Fibroblast of pulmonary artery (primary cell): ENCODE measurements at regions not wholly inside any gene's neighbourhood (a gene's known extent, or its start where the extent isn't known, plus 50 kb on each side); places are given as distances from the start of the nearest gene placed in this dataset.
A peak's percentile ranks its signal among the peaks of the same experiment; 100 is the strongest.

Experiments
- DNase-seq: peaks from one replicate; pipeline ENCODE4 v3.0.0-alpha.2; 2010; ENCODE audit warnings: low read depth
- H3K4me3 ChIP-seq: replicated peaks from 2 replicates; pipeline ENCODE4 v1.5.1; 2011; ENCODE audit warnings: low read depth, mild to moderate bottlenecking, control low read depth, low read length, moderate library complexity
- TF ChIP-seq, protein P1 (sequence below): IDR thresholded peaks from 2 replicates; pipeline ENCODE4 v1.5.1; 2011; ENCODE audit warnings: mild to moderate bottlenecking, control low read depth, low read length, inconsistent platforms; ENCODE audit errors: missing control alignments

DNA sequence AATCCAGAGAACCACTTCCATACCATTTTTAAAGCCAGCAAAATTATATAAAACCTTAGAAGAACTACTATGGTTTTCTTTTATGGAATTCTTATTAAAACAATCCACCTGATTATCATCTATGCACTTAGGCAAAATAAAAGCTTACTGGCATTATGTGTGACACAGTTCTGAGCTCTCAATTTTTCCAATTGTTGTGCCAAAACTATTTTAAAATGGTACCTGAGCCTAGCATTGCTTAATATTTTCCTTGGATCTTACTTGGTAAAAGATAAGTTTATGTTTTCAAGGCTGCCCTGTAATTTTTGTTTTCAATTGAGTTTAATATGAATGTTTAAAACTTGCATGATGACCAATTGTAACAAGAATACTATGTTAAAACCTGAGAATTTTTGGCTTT lies 201.3 kb downstream of the MAD2L1 start:
- TF ChIP-seq, protein P1, sequence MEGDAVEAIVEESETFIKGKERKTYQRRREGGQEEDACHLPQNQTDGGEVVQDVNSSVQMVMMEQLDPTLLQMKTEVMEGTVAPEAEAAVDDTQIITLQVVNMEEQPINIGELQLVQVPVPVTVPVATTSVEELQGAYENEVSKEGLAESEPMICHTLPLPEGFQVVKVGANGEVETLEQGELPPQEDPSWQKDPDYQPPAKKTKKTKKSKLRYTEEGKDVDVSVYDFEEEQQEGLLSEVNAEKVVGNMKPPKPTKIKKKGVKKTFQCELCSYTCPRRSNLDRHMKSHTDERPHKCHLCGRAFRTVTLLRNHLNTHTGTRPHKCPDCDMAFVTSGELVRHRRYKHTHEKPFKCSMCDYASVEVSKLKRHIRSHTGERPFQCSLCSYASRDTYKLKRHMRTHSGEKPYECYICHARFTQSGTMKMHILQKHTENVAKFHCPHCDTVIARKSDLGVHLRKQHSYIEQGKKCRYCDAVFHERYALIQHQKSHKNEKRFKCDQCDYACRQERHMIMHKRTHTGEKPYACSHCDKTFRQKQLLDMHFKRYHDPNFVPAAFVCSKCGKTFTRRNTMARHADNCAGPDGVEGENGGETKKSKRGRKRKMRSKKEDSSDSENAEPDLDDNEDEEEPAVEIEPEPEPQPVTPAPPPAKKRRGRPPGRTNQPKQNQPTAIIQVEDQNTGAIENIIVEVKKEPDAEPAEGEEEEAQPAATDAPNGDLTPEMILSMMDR: no peak
- no peak overlapping the region for H3K4me3 ChIP-seq
- DNase-seq: no peak

DNA sequence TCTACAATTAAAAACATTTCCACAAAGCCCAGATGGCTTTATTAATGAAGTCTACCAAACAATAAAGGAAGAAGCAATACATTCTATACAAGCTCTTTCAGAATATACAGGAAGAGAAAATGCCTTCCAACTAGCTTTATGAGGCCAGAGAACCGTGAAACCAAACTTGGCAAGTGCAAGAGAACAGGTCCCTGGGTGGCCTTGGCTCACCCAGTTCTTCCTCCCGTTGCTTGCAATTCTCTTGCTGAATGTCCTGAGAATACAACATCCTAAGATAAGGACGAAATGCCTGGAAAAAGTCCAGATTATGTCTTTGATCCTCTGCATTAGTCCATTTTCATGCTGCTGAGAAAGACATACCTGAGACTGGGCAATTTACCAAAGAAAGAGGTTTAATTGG lies 204.9 kb downstream of the MAD2L1 start:
- DNase-seq: no peak
- no peak overlapping the region for H3K4me3 ChIP-seq
- TF ChIP-seq, protein P1: no peak

DNA sequence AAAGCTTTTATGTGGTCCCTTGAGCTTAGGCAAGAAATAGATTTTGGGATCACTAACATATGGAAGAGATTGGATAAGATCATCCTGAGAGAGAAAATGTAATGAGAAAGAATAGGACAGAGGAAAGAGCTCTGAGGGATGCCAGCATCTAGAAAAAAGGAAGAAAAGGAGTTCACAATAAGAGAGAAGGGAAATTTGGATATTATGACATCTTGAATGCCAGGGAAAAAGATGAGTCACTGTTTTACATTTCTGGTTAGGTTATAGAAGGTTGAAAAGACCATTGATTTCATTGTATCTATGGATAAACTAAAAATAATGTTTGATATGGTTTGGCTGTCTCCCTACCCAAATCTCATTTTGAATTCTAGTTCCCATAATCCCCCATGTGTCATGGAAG lies 208.5 kb downstream of the MAD2L1 start:
- no peak for DNase-seq
- TF ChIP-seq, protein P1: no peak

DNA sequence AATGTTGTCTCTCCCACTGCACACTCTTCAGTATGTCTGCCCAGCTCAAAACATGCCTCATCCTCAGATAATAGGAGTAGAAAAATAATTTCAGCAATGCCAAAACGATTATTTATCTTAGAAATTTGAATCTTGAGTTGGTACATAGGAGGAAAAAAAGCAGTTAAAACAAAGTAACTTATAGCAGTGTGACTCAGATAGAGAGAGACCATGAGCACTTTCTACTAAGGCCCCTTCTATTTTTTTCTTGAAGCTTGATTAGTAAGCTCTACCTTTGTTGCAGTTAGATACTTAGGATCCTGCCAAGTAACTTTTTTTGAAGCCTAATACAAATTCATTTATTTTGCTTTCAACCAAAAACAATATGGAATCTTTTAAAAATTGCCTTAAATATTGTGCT lies 212.3 kb downstream of the MAD2L1 start:
- no peak for DNase-seq
- TF ChIP-seq, protein P1: no peak
- H3K4me3 ChIP-seq: no peak overlapping the region

More for the DNA sequence above, 208.5 kb downstream of the MAD2L1 start:
- no peak overlapping the region for H3K4me3 ChIP-seq

DNA sequence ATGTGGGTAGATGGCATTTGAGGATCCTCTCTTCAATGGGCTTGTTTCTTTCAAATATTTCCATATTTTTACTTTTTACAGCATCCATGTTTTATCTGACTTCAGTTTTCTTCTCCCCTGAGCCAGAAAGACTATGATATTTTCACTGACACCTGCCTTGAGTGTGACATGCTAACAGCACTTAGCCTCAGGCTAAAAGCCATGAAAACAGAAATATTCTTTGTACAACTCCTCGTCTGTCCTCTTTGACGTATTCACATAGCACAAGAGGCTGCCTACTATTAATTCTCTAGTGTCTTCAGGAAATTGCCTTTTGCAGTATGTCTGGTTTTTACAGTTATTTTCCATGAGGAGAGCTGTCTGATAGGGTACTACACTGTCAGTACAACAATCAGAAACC lies 215.0 kb downstream of the MAD2L1 start:
- no peak for DNase-seq
- TF ChIP-seq, protein P1: no peak

DNA sequence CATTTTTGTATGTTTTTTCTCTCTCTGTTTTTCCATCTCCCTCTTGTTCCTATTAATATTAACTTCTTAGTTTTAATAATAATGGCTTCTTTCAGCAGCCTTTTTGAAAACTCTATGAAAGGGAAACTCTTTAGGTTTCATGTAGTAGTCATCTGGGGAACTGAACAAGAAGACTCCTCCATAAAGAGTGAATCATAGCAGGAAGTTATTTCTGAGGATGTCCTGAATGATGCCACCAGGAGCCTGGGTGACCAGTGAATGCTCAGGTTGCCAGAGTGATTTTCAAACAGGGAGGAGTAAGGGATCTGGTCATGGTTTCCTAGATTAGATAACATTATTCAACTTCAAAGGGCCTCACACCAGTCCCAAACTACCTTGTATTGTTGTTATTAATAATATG lies 212.8 kb upstream of the PDE5A start:
- DNase-seq: no peak
- TF ChIP-seq, protein P1: no peak
- H3K4me3 ChIP-seq: no peak overlapping the region

More for the DNA sequence above, 215.0 kb downstream of the MAD2L1 start:
- no peak overlapping the region for H3K4me3 ChIP-seq

DNA sequence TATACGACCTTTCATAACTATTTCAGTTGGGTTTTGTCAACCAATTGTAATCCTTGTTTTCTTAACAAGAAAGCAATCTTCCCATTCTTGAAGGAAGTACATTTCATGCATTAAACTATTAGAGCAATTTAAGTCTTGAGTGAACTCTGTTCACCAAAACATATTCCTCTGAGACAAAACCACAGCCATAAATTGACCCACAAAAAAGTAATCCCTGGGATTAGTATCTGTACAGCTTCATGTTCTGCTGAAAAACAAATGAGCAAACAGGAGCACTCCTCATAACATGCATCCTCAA lies 207.0 kb upstream of the PDE5A start:
- peak; percentile 4 for DNase-seq
- no peak overlapping the region for H3K4me3 ChIP-seq
- TF ChIP-seq, protein P1: no peak
